HCT116 (cell line): ENCODE measurements at regions not wholly inside any gene's neighbourhood (a gene's known extent, or its start where the extent isn't known, plus 50 kb on each side); places are given as distances from the start of the nearest gene placed in this dataset.

Experiments
- ATAC-seq: fragments of 200-7000 bp; cut with Tn5 transposase; 2 replicates; pipeline ENCODE4 v1.9.1; 2020; ENCODE audit warnings: mild to moderate bottlenecking, moderate library complexity
- BruUV-seq: library from RNA; stranded (reverse); fragments of 400-500 nt; replicated peaks from 2 replicates; lab custom pipeline; 2021; lab: Mats Ljungman, UMichigan
- CTCF ChIA-PET: fragments of 300-600 bp; sonication (Branson Sonifier 250); formaldehyde crosslinking; loops from one replicate; lab custom pipeline; 2021; ENCODE audit warnings: antibody characterized with exemption; lab: Charles Lee
- POLR2A ChIA-PET: fragments of 300-600, 350-600 bp; sonication (Branson Sonifier 250); formaldehyde crosslinking; loops from one replicate; lab custom pipeline; 2021; ENCODE audit warnings: antibody characterized with exemption; lab: Charles Lee
- RAD21 ChIA-PET, 2 experiments: fragments of 300-600 bp; sonication (Branson Sonifier 250); formaldehyde crosslinking; loops; one replicate each; lab custom pipeline; 2023; ENCODE audit warnings: low total read pairs in 2 of 2; ENCODE audit not compliant: uncharacterized antibody in 2 of 2, unreplicated experiment in 2 of 2, low non-redundant PET in 1 of 2; lab: Charles Lee
- DNase-seq: peaks from one replicate; pipeline ENCODE4 v3.0.0-alpha.2; 2010; ENCODE audit warnings: low read depth, low spot score
- H2AFZ ChIP-seq: fragments of 200-600 bp; shearing (Covaris generic), sonication (generic); 2 replicates; pipeline ENCODE4 v1.6.1; 2017; ENCODE audit warnings: low read depth, mixed run types, mixed read lengths, antibody characterized with exemption, low read length; ENCODE audit not compliant: poor library complexity, severe bottlenecking
- H3K27ac ChIP-seq: 2 replicates; pipeline ENCODE4 v1.5.1; 2012; ENCODE audit warnings: low read depth, low read length
- H3K27me3 ChIP-seq: fragments of 200-600 bp; sonication (generic); 2 replicates; pipeline ENCODE4 v1.6.1; 2016; ENCODE audit warnings: mixed run types, low read length, mixed read lengths; ENCODE audit not compliant: insufficient read depth
- H3K36me3 ChIP-seq, 2 experiments: fragments of 200-500 bp in 1 of 2; fragments of 200-600 bp in 1 of 2; sonication (Bioruptor generic) in 1 of 2; sonication (generic) in 1 of 2; 2 replicates each; pipeline versions ENCODE4 v1.5.1 to v1.6.1; 2014 to 2016; ENCODE audit warnings: low read length in 2 of 2, inconsistent platforms in 1 of 2, mixed read lengths in 1 of 2, mixed run types in 1 of 2; ENCODE audit not compliant: insufficient read depth in 2 of 2, control insufficient read depth in 1 of 2
- H3K4me1 ChIP-seq, 2 experiments: fragments of 200-600 bp in 1 of 2; sonication (generic) in 1 of 2; 2 replicates each; pipeline versions ENCODE4 v1.5.1 to v1.6.1; 2012 to 2017; ENCODE audit warnings: low read length in 2 of 2, inconsistent platforms in 1 of 2, mild to moderate bottlenecking in 1 of 2, mixed read lengths in 1 of 2, mixed run types in 1 of 2, moderate library complexity in 1 of 2; ENCODE audit not compliant: insufficient read depth in 2 of 2, control insufficient read depth in 1 of 2
- H3K4me2 ChIP-seq: fragments of 200-600 bp; sonication (generic); 2 replicates; pipeline ENCODE4 v1.6.1; 2017; ENCODE audit warnings: mixed run types, low read length, mixed read lengths
- H3K4me3 ChIP-seq, 2 experiments: fragments of 200-600 bp in 1 of 2; sonication (generic) in 1 of 2; replicated peaks in 1 of 2; 2 replicates each; pipeline ENCODE4 v1.5.1; 2011 to 2016; ENCODE audit warnings: low read length in 2 of 2, control low read depth in 1 of 2, low read depth in 1 of 2, mild to moderate bottlenecking in 1 of 2, mixed read lengths in 1 of 2, mixed run types in 1 of 2
- H3K79me2 ChIP-seq: fragments of 200-600 bp; sonication (generic); 2 replicates; pipeline ENCODE4 v1.6.1; 2017; ENCODE audit warnings: mild to moderate bottlenecking, mixed run types, low read length, moderate library complexity, mixed read lengths; ENCODE audit not compliant: insufficient read depth
- H3K9ac ChIP-seq: fragments of 200-600 bp; sonication (generic); 2 replicates; pipeline ENCODE4 v1.6.1; 2016; ENCODE audit warnings: low read length, mixed read lengths
- H3K9me2 ChIP-seq: fragments of 200-600 bp; sonication (generic), shearing (Covaris generic); 2 replicates; pipeline ENCODE4 v1.6.1; 2017; ENCODE audit warnings: mixed run types, mild to moderate bottlenecking, moderate library complexity; ENCODE audit not compliant: insufficient read depth
- H3K9me3 ChIP-seq, 2 experiments: fragments of 200-500 bp in 1 of 2; fragments of 200-600 bp in 1 of 2; sonication (Bioruptor generic) in 1 of 2; sonication (generic) in 1 of 2; 2 replicates each; pipeline ENCODE4 v1.6.1; 2014 to 2017; ENCODE audit warnings: low read length in 2 of 2, mixed read lengths in 2 of 2, inconsistent platforms in 1 of 2, low read depth in 1 of 2, mild to moderate bottlenecking in 1 of 2, mixed run types in 1 of 2, moderate library complexity in 1 of 2; ENCODE audit not compliant: control insufficient read depth in 1 of 2, insufficient read depth in 1 of 2
- H4K20me1 ChIP-seq: fragments of 200-600 bp; sonication (generic), shearing (Covaris generic); 2 replicates; pipeline ENCODE4 v1.6.1; 2017; ENCODE audit warnings: mixed run types, mild to moderate bottlenecking, moderate library complexity; ENCODE audit not compliant: insufficient read depth
- ATF3 ChIP-seq: IDR thresholded peaks from 2 replicates; pipeline ENCODE4 v1.6.1; 2012
- CBX3 ChIP-seq: IDR thresholded peaks from 2 replicates; pipeline ENCODE4 v1.6.1; 2012; ENCODE audit warnings: low read depth
- CEBPB ChIP-seq: IDR thresholded peaks from 2 replicates; pipeline ENCODE4 v1.6.1; 2012; ENCODE audit warnings: low read depth
- EGR1 ChIP-seq: IDR thresholded peaks from 2 replicates; pipeline ENCODE4 v1.6.1; 2012; ENCODE audit warnings: low read depth
- ELF1 ChIP-seq: IDR thresholded peaks from 2 replicates; pipeline ENCODE4 v1.6.1; 2012; ENCODE audit warnings: low read depth, borderline replicate concordance
- EZH2 ChIP-seq: fragments of 200-600 bp; sonication (generic); IDR thresholded peaks from 2 replicates; pipeline ENCODE4 v1.6.1; 2017; ENCODE audit warnings: antibody characterized with exemption, mixed run types
- EZH2phosphoT487 ChIP-seq: fragments of 200-600 bp; IDR thresholded peaks from 2 replicates; pipeline ENCODE4 v1.6.1; 2018; ENCODE audit warnings: antibody characterized with exemption, borderline replicate concordance
- FOSL1 ChIP-seq: IDR thresholded peaks from 2 replicates; pipeline ENCODE4 v1.6.1; 2012; ENCODE audit warnings: low read depth
- MAX ChIP-seq: IDR thresholded peaks from 2 replicates; pipeline ENCODE4 v1.6.1; 2012
- POLR2A ChIP-seq: IDR thresholded peaks from 2 replicates; pipeline ENCODE4 v1.7.0; 2011; ENCODE audit warnings: borderline replicate concordance; ENCODE audit not compliant: insufficient read depth, insufficient read length; ENCODE audit errors: extremely low read depth
- POLR2AphosphoS5 ChIP-seq: IDR thresholded peaks from 2 replicates; pipeline ENCODE4 v1.6.1; 2011; ENCODE audit warnings: mild to moderate bottlenecking, low read depth, low read length, moderate library complexity
- RAD21 ChIP-seq: IDR thresholded peaks from 2 replicates; pipeline ENCODE4 v1.6.1; 2012; ENCODE audit warnings: low read depth, mild to moderate bottlenecking
- SIN3A ChIP-seq: IDR thresholded peaks from 2 replicates; pipeline ENCODE4 v1.6.1; 2012; ENCODE audit warnings: low read depth
- SP1 ChIP-seq: IDR thresholded peaks from 2 replicates; pipeline ENCODE4 v1.6.1; 2012; ENCODE audit warnings: low read depth
- SRF ChIP-seq: IDR thresholded peaks from 2 replicates; pipeline ENCODE4 v1.6.1; 2012; ENCODE audit warnings: low read depth
- YY1 ChIP-seq: IDR thresholded peaks from 2 replicates; pipeline ENCODE4 v1.6.1; 2011; ENCODE audit warnings: low read length, low read depth, moderate library complexity, mild to moderate bottlenecking; ENCODE audit not compliant: insufficient replicate concordance; ENCODE audit errors: extremely low read depth
- ZFX ChIP-seq: fragments of 450-650 bp; IDR thresholded peaks from 2 replicates; pipeline ENCODE4 v1.6.1; 2017
- ZNF274 ChIP-seq: fragments of 200-500 bp; sonication (Bioruptor generic); IDR thresholded peaks from 2 replicates; pipeline ENCODE4 v1.6.1; 2014; ENCODE audit warnings: mild to moderate bottlenecking, low read depth, low read length, inconsistent platforms
- intact Hi-C: fragments of 100-400 bp; cut with micrococcal nuclease; formaldehyde crosslinking; loops from 2 replicates; pipeline ENCODE4 v1.10.0; 2022
- TF ChIP-seq, protein P1 (sequence below): IDR thresholded peaks from 2 replicates; pipeline ENCODE4 v1.6.1; 2011; ENCODE audit warnings: mild to moderate bottlenecking, low read length, moderate library complexity; ENCODE audit not compliant: insufficient replicate concordance; ENCODE audit errors: extremely low read depth
- TF ChIP-seq, protein P2 (sequence below), 3 experiments: fragments of 200-600 bp in 1 of 3; sonication (generic) in 1 of 3; IDR thresholded peaks in 2 of 3; conservative IDR thresholded peaks in 1 of 3; 2 replicates each; pipeline ENCODE4 v1.5.1; 2012 to 2017; ENCODE audit warnings: low read depth in 2 of 3, low read length in 2 of 3, antibody characterized with exemption in 1 of 3, borderline replicate concordance in 1 of 3, control low read depth in 1 of 3, mild to moderate bottlenecking in 1 of 3, mixed read lengths in 1 of 3, mixed run types in 1 of 3, moderate library complexity in 1 of 3; ENCODE audit not compliant: insufficient read depth in 1 of 3

DNA sequence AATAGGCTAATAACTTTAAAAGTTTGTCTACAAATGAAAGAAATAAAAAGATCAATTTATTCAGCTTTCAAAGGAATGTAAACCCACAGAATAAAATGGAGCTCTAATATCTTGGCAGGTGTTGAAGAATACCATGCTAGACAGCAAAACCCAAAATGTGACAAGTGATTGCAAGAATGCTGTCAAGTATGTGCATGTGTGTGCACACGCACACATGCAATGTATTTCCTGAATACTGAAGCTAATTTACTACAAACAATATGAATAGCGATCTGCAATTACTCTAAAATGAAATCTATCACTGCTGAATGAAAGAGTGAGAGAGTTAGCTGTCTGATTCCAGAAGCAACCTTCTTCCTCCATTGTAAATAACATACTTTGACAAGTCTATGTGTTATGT lies 179.2 kb upstream of the HSF2 start (continued):
- TF ChIP-seq, protein P1, sequence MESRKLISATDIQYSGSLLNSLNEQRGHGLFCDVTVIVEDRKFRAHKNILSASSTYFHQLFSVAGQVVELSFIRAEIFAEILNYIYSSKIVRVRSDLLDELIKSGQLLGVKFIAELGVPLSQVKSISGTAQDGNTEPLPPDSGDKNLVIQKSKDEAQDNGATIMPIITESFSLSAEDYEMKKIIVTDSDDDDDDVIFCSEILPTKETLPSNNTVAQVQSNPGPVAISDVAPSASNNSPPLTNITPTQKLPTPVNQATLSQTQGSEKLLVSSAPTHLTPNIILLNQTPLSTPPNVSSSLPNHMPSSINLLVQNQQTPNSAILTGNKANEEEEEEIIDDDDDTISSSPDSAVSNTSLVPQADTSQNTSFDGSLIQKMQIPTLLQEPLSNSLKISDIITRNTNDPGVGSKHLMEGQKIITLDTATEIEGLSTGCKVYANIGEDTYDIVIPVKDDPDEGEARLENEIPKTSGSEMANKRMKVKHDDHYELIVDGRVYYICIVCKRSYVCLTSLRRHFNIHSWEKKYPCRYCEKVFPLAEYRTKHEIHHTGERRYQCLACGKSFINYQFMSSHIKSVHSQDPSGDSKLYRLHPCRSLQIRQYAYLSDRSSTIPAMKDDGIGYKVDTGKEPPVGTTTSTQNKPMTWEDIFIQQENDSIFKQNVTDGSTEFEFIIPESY: no peak
- no peak for TF ChIP-seq MAX
- TF ChIP-seq SP1: no peak
- no peak for TF ChIP-seq RAD21
- no peak for TF ChIP-seq ATF3

DNA sequence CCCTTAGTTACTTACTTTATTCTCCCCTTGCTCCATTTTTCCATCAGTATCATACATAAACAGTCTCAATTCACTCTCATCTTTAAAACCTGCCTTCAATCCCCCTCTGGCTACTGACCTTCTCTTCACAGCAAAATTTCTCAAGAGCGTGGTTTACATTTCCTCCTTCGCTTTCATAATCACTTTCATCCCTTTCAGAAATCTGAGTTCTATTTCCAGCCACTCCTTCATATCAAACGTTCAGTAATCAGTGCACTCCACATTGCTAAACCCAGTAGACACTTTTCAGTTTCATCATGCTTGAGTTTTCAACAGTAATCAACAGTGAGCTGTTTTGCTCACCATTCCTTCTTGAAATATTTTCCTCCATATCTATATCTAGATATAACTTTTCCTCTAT lies 176.7 kb upstream of the HSF2 start:
- no peak for DNase-seq
- Histone ChIP-seq H3K9ac (no peak overlapping the region), H3K4me1 (no peaks in the 10 kb centered on the region), H3K27ac (no peak overlapping the region), H3K4me3 (no peak overlapping the region), H4K20me1 (no peaks in the 10 kb centered on the region), H3K9me2 (no peaks in the 10 kb centered on the region), H3K79me2 (no peaks in the 10 kb centered on the region), H2AFZ (peak overlapping the region; percentile 10), H3K36me3 (no peaks in the 10 kb centered on the region), H3K9me3 (no peaks in the 10 kb centered on the region), H3K27me3 (no peaks in the 10 kb centered on the region), H3K4me2 (no peak overlapping the region)
- intact Hi-C loops: no loop called here
- TF ChIP-seq SRF: no peak
- TF ChIP-seq YY1: no peak
- TF ChIP-seq EGR1: no peak
- no peak for TF ChIP-seq EZH2
- no peak for TF ChIP-seq MAX
- no peak for TF ChIP-seq CBX3
- TF ChIP-seq CEBPB: no peak
- TF ChIP-seq SIN3A: no peak
- no peak for TF ChIP-seq ZNF274
- TF ChIP-seq POLR2A: no peak
- no peak for TF ChIP-seq POLR2AphosphoS5
- TF ChIP-seq, protein P2, sequence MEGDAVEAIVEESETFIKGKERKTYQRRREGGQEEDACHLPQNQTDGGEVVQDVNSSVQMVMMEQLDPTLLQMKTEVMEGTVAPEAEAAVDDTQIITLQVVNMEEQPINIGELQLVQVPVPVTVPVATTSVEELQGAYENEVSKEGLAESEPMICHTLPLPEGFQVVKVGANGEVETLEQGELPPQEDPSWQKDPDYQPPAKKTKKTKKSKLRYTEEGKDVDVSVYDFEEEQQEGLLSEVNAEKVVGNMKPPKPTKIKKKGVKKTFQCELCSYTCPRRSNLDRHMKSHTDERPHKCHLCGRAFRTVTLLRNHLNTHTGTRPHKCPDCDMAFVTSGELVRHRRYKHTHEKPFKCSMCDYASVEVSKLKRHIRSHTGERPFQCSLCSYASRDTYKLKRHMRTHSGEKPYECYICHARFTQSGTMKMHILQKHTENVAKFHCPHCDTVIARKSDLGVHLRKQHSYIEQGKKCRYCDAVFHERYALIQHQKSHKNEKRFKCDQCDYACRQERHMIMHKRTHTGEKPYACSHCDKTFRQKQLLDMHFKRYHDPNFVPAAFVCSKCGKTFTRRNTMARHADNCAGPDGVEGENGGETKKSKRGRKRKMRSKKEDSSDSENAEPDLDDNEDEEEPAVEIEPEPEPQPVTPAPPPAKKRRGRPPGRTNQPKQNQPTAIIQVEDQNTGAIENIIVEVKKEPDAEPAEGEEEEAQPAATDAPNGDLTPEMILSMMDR (IDR thresholded peaks at IDR 0.05 in 2 of 3, conservative IDR thresholded peaks at IDR 0.05 in 1 of 3; ENCODE audit: borderline replicate concordance in 1 of 3, insufficient read depth in 1 of 3, low read depth in 2 of 3, low read length in 2 of 3): no peak
- TF ChIP-seq ELF1: no peak
- TF ChIP-seq ZFX: no peak
- TF ChIP-seq EZH2phosphoT487: no peak
- no peak for TF ChIP-seq RAD21
- no peak for TF ChIP-seq FOSL1
- ChIA-PET POLR2A (no interaction called here), CTCF (no interaction called here), RAD21 (no interaction called here)
- BruUV-seq: no TSS peak
- ATAC-seq: no peak
